ENCODE measurements at regions not wholly inside any gene's neighbourhood (a gene's known extent, or its start where the extent isn't known, plus 50 kb on each side); places are given as distances from the start of the nearest gene placed in this dataset.
"Not testable (repeated sequence)": the region's sequence is repeated elsewhere in the genome, so short reads cannot be mapped to it uniquely, and the experiment has no call there.

- no peak for DNase-seq (ENCODE audit: low read depth in 2 of 2)
Observed at GRCh38 chr10:29828440-29828894, 193.7 kb upstream of the SVIL start.

GRCh38 chr10:29827512-29827911 lies 192.7 kb upstream of the SVIL start:
- no peak for DNase-seq (ENCODE audit: low read depth in 2 of 2)

DNA sequence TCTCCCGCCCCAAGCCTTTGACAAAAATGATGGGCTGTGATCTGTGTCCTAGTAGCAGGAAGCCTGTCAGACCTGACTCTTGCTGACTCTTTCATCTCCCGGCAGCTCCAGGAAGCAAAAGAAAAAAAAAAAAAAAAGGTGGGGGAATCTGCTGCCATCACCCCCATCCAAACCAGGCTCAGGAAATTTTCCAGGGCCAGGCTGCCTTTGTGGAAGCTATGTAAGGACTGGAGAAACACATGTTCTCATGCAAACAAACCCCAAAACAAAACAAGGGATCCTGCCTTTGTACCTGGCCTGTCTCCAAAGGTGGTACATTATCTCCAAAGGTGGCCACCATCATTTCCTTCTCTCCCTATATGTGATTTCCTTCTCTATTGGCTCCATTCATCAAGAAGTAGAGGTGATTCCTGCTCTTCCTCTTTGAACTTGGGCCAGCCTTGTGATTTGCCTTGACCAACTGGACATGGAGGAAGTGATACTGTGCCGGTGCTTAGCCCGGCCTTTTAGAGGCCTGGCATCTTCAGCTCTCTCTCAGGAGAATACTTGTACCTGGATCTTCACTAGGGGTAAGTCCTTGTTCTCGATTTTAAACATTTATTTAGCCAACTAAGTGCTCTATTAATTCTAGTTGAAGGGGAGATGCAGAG lies 192.2 kb upstream of the SVIL start:
- DNase-seq (ENCODE audit: low read depth in 2 of 2), result no peak

DNA sequence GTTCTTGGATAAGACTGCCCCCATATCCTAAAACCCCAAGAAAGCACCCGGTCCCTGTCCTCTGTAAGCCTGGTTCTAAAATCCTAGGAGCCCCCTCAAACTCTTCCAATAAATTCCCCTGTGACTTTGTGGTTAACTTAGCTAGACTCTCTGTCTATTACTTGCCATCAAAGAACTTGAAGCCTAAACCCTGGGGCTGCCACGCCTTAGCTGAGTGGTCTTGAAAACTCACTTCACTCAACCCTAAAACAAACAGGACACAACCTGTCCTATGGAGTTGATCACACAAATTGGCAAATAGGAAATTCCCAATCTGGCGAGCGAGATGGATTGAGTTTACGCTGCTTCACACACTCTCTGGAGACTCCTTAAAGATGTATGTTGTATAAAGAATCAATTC lies 191.4 kb upstream of the SVIL start:
- DNase-seq (ENCODE audit: low read depth in 2 of 2), result no peak

DNA sequence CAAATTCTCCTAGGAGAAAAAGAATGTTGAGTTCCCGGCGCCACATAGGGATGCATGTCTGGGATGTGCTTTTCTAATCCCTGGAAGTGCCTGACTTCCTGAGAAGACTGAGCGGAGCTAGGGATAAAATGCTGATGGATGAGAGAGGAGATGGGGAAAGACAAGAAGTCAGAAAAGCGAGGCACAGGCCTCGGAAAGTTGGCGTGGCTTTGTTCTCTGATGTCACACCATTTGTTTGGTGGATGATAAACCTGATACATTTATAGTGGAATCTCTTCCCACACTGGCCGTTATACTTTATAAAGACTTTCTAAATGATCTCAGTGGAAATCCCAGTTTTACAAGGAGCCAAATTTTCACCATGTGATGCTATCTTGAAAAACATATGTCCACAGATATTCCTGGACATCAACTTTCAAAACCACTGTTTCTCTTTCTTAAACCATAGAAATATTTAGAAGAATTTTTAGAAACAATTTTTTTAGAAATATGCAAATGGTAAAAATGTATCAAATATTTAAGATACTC lies 188.8 kb upstream of the SVIL start:
- DNase-seq (ENCODE audit: low read depth in 2 of 2), result no peak

GRCh38 chr10:29820890-29821461 lies 186.2 kb upstream of the SVIL start:
- DNase-seq (ENCODE audit: low read depth in 2 of 2), result no peak

DNA sequence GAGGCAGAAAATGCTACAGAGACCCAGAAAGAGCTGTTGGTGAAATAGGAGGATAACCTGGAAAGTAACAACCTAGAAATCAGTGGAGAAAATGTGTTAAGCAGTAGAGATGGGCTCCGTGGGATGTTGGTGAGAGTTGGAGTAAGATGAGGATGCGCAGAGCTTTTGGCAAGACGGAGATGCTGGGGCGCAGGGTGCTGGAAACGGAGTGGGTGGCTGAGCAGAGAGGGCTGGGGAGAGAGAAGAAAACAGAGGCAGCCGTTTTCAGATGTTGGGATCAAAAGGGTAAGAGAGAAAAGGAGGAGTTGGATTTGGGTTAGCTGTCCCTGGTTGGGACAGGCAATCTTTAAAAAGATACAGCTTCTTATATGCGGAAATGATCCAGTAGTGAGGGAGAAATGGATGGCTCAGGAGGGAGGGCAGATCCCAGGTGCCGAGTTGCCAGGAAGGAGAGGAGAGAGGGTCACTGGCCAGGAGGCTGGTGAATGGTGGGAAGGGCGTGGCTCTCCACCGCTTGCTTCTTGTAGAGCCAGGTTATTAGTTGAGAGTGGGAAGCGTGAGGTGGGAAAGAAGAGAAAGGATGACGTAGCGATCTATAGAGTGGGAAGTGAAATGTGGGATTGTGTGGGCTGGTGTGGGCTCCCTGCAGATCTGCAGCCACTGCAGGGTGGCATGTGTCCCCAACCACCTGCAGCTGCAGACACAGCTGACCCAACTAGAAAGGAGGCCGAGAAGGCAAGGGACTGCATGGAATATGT lies 182.2 kb upstream of the SVIL start:
- no peak for DNase-seq (ENCODE audit: low read depth in 2 of 2)

DNA sequence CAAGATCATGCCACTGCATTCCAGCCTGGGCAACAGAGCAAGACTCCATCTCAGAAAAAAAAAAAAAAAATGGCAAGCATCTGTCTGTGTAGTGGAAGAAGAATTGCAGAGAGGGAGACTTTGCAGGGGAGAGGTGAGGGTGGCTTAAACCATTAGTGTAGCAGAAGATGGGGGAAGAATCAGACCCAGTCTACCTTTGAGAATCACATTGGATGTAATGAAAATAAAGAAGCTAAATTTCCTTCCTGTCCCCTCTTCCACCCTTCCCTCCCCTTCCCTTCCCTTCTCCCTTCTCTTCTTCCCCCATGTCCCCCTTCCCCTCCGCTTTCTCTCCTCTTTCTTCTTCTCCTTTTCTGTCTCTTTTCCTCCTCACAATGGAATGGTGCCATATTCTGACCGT lies 180.8 kb upstream of the SVIL start:
- DNase-seq (ENCODE audit: low read depth in 2 of 2), result no peak

GRCh38 chr10:29811751-29812427 lies 177.1 kb upstream of the SVIL start:
- no peak for DNase-seq (ENCODE audit: low read depth in 2 of 2)

DNA sequence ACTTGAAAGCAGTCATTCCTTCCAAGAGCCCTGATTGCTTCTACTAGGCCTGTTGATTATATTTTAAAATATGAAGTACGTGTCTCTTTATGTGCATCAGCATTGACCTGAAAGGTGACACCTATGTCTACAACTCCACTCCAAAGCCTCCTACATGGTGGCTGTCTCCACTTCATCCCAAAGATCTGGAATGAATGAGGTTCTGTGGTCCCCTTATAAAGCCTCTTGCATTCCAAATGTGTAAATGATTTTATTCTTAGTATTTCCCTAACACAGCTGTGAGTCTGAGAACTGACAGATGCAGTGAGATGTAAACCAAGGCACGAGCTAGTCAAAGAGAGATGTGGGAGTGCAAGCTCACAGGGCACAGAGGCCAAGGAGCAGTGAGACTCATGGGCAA lies 176.0 kb upstream of the SVIL start:
- DNase-seq (ENCODE audit: low read depth in 2 of 2), result no peak

DNA sequence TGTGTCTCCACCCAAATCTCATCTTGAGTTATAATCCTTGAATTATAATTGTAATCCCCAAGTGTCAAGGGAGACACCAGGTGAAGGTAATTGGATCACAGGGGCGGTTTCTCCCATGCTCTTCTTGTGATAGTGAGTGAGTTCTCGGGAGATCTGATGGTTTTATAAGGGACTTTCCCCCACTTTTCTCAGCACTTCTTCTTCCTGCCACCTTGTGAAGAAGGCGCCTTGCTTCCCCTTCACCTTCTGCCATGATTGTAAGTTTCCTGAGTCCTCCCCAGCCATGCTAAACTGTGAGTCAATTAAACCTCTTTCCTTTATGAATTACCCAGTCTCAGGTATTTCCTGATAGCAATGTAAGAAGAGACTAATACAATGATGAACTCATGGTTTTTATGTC lies 175.5 kb upstream of the SVIL start:
- DNase-seq (ENCODE audit: low read depth in 2 of 2), result not testable (repeated sequence)

DNA sequence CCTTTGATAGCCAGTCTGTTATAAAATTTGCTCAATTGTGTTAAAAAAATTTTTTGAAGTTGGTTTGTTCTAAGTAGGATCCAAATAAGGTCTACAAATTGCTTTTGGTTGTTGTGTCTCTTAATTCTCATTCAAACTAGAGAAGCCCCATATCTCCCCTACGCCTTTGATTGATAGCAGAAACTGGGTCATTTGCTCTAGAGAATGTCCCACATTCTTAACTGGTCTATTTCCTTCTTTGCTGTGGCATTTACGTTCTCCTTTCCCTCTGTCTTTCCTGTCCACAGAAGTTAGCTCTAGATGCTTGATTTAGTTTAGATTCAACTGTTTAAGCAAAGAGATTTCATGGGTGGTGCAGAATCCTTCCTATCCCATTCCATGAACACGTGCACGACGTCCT lies 174.6 kb upstream of the SVIL start:
- DNase-seq (ENCODE audit: low read depth in 2 of 2), result no peak

GRCh38 chr10:29807163-29807806 lies 172.5 kb upstream of the SVIL start:
- DNase-seq (ENCODE audit: low read depth in 2 of 2), result no peak

- DNase-seq (ENCODE audit: low read depth in 2 of 2), result no peak
Observed at GRCh38 chr10:29806350-29806788, 171.6 kb upstream of the SVIL start.

- DNase-seq (ENCODE audit: low read depth in 2 of 2), result no peak
Observed at GRCh38 chr10:29805134-29805723, 170.5 kb upstream of the SVIL start.

DNA sequence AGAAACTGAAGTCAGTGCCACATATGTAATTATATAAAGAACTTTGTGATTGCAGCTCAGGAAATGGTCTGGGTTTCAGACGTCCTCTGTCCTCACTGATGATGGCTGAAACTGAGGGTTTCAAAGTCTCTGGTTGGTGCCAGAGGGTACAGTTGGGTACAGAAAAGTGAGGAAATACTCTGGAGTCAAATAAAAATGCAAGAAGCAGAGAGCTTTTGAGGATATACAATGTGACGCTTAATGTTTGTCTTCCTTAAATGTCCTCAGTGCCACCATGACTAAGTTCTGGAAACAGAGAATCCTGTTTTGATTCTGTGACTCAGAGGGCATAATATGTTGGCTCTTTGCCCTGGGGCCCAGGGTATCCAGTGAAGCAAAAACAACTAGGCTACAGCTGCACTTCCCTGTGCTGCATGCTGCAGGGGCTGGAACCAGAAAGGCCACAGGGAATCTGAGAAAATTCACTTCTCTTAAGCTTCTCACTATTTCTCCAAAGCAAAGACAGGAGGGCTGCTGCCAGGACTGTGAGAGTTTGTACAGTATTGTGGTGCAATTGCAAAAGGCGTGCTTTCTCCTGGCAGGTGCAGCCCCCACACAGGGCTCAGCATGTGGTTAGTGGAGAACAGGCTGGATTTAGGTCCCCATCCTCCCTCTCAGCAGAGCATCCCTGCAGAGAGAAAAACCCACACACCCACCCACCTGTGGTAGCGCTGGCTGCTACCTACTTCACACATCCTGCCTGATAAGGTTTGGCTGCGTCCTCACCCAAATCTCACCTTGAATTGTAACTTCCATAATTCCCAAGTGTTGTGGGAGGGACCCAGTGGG lies 169.5 kb upstream of the SVIL start:
- no peak for DNase-seq (ENCODE audit: low read depth in 2 of 2)

GRCh38 chr10:29802171-29802570 lies 167.4 kb upstream of the SVIL start:
- no peak for DNase-seq (ENCODE audit: low read depth in 2 of 2)

DNA sequence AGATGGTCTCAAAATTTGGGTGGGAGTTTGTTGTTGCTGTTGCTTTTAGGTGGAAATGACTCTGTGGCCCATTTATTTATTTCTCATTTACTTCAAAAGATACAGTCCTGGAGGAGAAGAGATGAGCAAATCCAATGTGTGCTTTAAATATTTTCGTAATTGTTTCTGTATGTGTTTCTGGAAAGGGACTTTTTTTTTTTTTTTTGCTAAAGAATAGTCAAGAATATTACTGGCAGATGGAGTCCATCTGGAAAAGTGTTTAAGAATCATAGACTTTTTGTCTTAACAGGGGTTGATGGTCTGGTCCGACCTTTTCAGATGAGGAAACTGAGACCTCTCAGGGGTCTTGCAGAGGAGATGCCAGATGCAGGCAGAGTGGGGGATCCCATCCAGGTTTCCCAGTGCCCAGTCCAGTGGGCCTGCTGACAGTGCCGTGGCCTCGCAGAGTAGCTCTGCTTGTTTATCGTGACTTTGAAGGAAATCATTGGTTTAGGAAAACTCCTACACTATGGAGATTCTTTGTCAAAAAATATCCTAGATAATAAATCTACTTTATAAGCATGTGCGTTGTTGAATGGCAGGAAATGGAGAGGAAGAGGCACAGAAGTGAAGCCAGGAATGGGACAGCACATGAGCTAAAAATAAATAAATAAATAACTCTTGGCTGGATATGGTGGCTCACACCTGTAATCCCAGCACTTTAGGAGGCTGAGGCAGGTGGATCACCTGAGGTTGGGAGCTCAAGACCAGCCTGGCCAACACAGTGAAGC lies 164.3 kb upstream of the SVIL start:
- DNase-seq (ENCODE audit: low read depth in 2 of 2), result no peak

DNA sequence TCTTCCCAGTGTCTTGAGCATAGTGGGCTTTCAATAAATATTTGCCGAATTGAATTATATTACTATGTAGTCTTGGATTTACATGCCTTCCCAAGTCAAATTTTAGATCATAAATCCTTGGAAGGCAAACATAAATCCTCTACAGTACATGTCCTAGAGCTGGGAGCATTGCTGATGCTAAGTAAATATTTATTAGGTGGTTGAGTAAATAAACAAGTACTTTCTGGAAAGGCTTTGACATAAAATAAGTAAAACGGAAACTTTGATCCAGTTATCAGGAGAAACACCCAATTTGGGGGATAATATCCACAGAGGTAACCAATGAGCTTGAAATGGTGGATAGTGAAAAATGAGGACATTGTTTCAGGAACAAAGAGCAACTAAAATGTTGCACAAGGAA lies 162.8 kb upstream of the SVIL start:
- no peak for DNase-seq (ENCODE audit: low read depth in 2 of 2)

DNA sequence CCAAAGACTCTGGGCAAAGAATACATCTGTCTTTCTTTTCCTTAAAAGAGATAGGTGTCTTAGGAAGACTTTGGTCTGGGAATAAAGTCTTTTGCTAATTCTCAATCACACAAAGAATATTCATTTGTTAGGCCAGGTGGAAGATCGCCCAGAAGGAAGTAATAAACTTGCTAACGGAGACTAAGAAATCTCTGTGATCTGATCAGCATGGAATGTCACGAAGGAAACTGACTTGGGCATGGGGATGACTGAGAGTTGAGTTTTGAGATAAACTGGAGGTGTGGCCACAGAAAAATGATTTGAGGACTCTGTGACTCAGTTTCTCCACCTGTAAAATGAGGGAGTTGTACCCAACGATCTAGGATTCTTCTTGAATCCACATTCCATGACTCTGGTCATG lies 161.1 kb upstream of the SVIL start:
- no peak for DNase-seq (ENCODE audit: low read depth in 2 of 2)
